NCI-H524 (cell line): ENCODE measurements at regions not wholly inside any gene's neighbourhood (a gene's known extent, or its start where the extent isn't known, plus 50 kb on each side); places are given as distances from the start of the nearest gene placed in this dataset.

Experiments used
- DNase-seq, 2 experiments: peaks; one replicate each; lab custom pipeline; 2025; lab: John Stamatoyannopoulos, UW

DNA sequence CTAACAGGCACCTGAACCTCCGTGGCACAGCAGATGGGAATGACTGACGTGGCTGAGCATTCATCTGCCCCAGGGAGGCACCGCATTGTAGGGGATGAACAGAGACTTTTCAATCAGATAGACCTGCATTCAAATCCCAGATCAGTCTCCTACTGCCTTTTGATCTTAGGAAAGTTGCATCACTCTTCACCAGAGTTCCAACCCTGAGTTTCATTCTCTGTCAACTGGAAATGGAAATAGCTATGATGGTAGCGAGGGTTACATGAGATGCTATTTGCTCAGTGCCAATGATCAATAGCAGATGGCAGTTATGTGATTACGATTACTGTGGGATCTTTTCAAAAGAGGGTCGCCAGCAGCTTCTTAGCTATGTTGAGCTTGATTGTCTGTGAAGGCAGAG is 189.3 kb upstream of the RFC3 start:
- no peak for DNase-seq

DNA sequence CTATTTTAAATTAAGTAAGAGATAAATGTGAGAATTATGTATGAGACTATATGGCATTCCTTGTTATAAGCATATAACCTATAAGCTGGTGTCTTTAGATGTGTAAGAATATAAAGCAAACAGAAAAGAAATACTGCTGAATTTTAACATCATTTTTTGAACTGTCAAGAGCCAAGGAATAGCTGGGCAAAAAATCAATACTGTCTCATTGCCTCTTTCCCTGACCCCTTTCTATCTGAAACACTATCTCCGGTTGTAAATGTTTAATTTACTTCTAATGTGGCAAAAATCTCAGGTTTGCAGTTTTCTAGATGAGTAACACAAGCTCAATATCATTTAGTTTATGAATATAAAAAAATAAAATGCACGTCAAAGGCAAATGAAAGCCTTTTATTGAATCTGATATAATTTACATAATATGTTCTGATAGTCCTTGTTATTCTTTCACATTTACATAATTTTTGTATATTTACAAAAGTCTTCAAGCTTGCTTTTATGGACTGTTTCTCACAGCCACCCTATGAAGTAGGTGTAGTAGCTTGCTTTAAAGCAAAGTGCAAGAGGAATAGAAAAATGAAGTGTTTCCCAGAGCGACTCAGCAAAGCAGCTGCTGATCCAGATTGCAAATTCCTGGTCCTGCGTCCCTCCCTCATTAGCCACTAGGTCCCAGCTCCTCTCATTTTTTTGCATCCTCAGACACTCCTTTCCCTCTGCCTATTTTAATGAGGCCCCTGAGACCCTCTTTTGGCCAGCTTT is 188.2 kb upstream of the RFC3 start:
- peak in 1 of 2 experiments; percentile 43 for DNase-seq

DNA sequence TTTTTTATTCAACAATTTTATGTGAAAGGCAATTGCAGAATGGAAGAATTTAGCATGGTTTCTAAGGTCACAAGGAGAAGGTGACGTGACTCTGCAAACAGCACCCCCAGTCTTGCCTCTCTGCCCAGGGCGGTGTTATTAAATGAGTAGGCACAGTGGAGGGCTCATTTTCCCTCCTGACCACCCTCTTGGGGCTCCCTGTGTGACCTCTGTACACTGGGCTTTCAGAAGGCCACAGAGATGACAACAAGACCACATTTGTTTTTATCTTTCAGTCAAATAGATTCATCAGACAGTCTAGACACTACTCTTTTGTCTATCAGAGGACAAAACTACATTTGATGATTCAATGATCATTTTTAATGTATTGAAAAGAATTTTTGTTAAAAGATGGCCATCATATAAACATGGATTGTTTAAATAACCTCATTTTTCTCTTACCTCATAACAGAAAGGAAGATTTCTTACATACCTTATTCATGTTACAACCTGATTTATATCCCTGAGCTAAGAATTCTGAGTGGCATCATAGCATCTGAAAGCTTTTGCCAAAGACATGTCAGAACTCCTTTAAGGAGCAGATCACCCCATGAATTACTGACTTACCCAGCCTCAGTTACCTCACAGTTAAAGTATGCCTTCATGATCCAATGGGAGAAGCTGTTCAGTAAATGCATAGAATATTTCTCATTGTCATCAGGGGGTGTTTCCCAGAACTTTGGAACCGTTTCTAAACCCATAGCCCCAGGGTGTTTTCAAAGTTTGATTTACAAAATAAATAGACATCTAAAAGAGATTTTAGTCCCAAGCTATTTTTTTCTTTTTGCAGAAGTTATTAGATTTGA is 184.0 kb upstream of the RFC3 start:
- DNase-seq: no peak

GRCh38 chr13:33634546-33634982 is 183.4 kb upstream of the RFC3 start:
- no peak for DNase-seq

GRCh38 chr13:33636243-33636642 is 181.7 kb upstream of the RFC3 start:
- no peak for DNase-seq

DNA sequence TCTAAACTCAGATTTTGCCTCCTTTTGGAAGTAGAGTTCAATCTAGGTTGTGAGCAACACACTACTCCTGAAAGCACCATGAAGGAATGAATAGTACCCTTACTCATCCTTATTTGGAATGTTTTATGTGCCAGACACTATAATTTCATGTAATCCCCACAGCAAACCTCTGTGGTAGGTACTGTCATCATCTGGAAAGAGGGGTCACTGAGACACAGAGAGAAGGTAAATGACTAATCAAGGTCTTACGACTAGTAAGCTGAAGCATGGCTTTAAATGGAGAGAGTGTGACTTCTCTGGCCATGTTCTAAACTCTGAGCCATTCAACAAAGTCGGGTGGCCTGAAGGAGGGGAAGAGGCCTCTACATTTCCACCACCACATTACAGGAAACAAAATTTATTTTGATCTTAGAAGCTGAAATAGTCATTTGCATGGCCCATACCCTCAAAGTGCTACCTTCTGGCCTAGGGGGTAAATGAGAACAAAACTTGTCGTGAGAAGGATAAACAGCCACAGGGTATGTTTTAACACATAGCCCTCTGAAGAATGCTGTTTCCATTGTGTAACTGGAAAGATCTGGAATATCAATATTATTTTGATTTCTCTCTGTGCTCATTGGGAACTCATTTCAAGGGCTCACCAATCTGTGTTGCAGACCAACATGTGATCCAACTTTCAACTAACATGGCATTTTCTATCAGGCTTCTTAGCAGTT is 180.8 kb upstream of the RFC3 start:
- DNase-seq: no peak

GRCh38 chr13:33637978-33638743 is 179.8 kb upstream of the RFC3 start:
- DNase-seq: no peak

GRCh38 chr13:33639158-33639557 is 178.8 kb upstream of the RFC3 start:
- DNase-seq: peak; percentile 85 to 91

GRCh38 chr13:33639626-33640080 is 178.3 kb upstream of the RFC3 start:
- no peak for DNase-seq

- no peak for DNase-seq
Measured at GRCh38 chr13:33640832-33641231, 177.1 kb upstream of the RFC3 start.

DNA sequence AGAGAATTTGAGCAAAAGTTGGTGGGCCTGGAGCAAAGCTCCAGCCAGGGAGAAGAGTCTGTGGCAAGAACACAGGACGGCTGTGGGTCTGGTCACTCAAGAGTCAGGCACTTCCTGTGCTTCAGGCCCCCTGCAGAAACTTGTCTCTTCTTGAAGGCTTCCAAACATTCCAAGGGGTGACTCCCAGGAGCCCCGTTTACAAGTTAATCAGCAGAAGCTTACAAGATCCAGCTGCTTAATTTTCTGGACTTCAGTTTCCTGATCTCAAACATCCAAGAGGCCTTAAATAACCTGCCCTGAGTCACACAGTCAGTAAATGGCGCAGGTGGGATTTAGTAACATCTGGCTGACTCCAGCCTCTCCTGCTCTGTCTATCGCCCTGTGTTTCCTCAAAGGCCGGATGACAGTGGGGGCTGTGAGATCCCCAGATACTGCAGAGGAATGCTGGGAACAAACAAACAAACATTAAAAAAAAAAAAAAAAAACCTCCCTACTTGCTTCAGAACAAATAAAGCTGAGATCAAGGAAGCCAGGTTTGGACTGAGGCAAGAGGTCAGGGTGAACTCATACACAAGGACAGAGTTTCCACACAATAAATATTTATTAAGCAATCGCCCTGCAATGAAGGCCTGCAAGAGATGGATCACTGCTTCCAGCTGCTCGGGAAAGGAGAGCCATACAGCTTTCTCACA is 175.4 kb upstream of the RFC3 start:
- no peak for DNase-seq

- no peak for DNase-seq
Measured at GRCh38 chr13:33644581-33645543, 173.1 kb upstream of the RFC3 start.

- DNase-seq: no peak
Measured at GRCh38 chr13:33645591-33646554, 172.1 kb upstream of the RFC3 start.

DNA sequence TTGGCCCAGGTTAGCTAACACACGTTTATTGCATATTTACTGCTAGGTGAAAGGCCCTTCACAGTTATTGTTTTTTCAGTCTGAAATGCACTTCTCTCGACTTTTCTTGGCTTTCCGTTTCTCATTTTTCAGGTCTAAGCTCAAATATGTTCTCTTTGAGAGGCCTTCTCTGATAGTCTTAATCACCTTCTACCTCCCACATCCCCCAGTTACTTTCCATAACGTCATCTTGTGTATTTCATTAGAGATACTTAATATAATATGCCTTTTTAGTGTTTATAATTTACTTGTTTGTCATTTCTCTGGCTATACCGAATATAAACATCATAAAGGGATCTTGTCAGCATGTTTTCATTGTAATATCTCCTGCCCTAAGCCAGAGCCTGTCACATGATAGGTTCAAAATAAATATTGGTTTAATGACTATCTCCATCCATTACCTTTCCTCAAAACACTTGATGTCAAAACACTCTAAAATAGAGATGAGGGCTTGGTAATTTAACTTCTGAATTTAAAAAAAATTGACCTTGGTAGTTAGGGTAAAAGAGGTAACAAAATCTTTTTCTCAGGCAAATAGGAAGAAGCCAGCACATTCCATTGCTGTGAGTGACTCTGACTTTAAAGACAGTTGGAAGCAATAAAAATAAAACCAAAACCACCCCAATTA is 168.6 kb upstream of the RFC3 start:
- no peak for DNase-seq

GRCh38 chr13:33651766-33652165 is 166.2 kb upstream of the RFC3 start:
- DNase-seq: no peak

DNA sequence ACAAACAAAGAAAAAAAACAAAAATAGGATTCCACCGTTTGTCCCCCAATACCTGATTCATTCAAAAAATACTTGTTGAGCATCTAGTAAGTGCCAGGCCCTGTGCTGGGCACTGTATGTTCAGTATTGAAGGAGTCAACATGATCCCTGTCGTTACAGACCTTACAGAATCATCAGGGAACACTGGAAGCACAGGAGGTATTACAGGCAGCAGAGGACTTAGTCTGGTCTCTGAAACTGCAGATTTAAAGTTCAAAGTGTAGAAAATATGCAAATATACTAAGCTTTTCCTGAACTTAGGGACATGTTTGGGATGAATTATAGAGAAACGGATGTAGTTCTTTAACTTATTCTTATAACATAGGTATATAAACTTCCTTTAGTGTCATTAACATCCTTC is 160.7 kb upstream of the RFC3 start:
- DNase-seq: no peak

DNA sequence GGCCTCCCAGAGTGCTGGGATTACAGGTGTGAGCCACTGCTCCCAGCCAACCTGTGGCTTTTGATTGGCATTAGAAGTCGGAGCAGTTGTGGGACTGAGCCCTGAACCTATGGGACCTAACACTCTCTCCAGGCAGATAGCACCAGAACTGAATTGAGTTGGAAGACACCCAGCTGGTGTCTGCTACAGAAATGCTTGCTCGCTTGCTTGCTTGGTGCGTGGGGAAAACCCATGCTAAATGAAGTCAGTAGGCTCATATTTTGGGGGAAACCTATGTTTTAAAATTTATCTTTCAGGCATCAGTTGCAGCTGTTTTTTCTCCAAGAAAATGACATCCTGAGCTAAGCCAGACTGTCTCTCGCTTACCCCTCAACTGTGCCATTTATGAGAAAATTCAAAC is 158.5 kb upstream of the RFC3 start:
- DNase-seq: no peak

DNA sequence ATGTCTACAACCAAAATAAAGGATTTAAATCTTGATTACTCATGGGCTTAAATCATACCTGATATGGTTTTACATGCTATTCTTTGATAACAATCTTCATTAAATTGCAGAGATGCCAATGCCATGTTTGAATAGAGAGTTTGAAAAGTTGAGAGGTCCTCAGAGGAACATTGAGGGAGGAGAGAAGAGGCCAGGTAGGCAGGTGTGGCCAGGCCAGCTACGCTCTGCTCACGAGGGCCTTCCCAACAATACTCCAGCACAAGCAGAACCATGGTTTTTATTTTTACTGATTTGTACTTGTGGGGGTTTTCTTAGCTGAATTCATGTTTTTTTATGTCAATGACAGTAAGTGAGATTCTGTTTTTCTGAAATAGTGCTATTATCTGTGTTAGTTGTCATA is 158.1 kb upstream of the RFC3 start:
- DNase-seq: no peak
